Effector CD4-positive, alpha-beta T cell (primary cell): ENCODE measurements at regions not wholly inside any gene's neighbourhood (a gene's known extent, or its start where the extent isn't known, plus 50 kb on each side); places are given as distances from the start of the nearest gene placed in this dataset.
"Not testable (repeated sequence)": the region's sequence is repeated elsewhere in the genome, so short reads cannot be mapped to it uniquely, and the experiment has no call there.

Experiments
- DNase-seq: peaks from one replicate; pipeline ENCODE4 v3.0.0-alpha.2; 2020

DNA sequence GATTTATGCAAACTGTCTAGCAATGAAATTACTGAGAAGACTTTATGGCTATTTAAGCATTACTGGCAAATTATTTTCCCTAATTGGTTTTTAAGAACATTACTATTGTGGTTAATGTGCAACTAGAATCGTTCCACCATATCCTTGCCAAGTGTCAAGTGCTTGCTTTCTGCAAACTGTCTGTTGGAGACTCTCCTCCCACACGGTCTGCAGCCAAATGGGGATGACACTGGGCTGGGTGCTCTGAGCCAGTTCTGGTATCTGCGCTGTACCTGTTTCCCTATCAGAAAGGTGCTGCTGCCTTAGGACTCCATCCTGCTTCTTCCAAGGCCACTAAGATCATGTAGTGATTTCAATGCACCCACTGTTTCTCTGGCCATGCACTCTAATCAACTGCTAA, 110.4 kb downstream of the RAMP3 start:
- no peak for DNase-seq

DNA sequence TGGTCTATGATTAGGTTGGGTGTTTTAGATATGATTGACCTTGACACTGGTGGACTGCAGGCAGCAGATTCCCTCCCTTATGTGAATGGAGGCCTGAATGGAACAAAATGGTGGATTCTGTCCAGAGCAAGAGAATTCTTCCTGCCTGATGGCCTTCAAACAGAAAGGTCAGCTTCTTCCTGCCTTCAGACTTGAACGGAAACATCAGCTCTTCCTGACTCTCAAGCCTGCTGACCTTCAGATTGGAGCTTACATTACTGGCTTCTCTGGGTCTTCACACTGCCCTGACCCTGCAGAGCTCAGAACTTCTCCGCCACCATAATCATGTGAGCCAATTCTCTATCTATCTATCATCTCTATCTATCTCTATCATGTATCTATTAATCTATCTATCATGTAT, 111.6 kb downstream of the RAMP3 start:
- DNase-seq = no peak

GRCh38 chr7:45278763-45279398, 121.3 kb downstream of the RAMP3 start:
- DNase-seq = no peak

- not testable (repeated sequence) for DNase-seq
Measured at GRCh38 chr7:45289611-45290010, 132.0 kb downstream of the RAMP3 start.

GRCh38 chr7:45290880-45291279, 133.3 kb downstream of the RAMP3 start:
- DNase-seq = no peak

DNA sequence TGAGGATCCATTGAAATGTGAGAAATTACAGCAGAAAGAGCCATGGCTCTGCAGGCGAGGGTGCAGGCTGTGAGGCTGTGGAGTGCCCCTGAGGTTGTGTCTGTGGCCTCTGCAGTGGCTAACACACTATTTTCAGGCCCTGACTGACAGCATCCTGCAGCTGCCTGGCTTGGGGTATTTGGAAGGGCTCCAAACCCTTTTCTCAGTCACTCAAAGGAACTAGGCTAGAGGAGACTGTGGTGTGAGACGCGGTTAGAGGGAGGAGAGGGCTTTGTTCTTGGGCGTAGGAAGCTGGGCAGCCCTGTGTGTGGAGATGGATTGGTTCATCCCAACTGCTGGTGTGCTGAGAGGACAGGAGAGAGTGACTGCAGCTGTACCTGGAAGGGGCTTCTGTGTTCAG, 134.9 kb downstream of the RAMP3 start:
- DNase-seq = no peak

DNA sequence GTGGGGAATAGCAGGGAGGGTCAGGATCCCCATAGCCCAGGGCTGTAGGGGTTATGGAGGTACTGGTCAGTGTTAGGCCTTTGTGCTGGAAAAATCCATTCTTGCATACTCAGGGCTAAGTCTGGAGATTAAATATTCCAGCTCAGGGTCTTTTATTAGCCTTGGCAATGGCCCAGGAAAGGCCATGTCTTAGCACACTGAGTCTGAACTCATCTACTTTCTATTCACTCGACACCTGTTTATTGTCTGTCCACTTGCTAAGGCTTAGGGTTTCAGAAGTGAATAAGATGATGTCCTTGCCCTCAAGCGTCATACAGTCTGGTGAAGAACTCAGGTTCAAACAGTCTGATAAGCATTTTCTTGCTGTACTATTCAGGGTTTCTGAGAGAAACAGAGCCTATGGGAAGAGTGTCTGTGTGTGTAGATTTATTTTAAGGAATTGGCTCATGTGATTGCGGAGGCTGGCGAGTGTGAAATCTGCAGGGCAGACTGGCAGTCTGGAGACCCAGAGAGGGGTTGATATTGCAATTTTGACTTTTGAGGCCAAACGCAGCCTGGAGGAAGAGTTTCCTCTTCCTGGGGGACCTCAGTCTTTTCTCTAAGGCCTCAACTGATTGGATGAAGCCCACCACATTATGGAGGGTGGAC, 135.8 kb downstream of the RAMP3 start:
- no peak for DNase-seq

DNA sequence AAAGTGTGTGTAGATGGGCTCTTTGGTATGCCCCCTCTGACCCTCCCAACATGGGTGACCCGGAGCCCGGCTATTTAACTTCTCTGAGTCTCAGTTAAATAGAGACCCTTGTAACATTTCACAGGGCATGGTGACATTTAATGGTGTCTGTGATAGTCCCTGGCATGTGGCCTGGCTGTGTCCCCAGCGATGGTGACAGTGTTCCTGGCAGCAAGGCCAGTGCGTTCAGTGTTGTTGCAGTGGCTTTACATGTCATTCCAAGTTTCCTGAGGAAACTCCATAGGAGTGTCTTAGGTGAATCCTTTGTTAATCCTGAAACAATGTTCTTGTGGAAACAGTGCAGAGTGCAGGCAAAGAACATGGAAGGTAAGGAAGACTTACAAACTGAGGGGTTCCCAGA, 137.0 kb downstream of the RAMP3 start:
- no peak for DNase-seq

- DNase-seq = no peak
Measured at GRCh38 chr7:45295222-45295621, 137.6 kb downstream of the RAMP3 start.

GRCh38 chr7:45296748-45297147, 139.2 kb downstream of the RAMP3 start:
- DNase-seq = no peak

- DNase-seq = no peak
Measured at GRCh38 chr7:45306752-45307305, 149.2 kb downstream of the RAMP3 start.

- DNase-seq = no peak
Measured at GRCh38 chr7:45311597-45311996, 154.0 kb downstream of the RAMP3 start.

- DNase-seq = not testable (repeated sequence)
Measured at GRCh38 chr7:45315512-45315911, 157.9 kb downstream of the RAMP3 start.

- no peak for DNase-seq
Measured at GRCh38 chr7:45324683-45325237, 167.2 kb downstream of the RAMP3 start.

DNA sequence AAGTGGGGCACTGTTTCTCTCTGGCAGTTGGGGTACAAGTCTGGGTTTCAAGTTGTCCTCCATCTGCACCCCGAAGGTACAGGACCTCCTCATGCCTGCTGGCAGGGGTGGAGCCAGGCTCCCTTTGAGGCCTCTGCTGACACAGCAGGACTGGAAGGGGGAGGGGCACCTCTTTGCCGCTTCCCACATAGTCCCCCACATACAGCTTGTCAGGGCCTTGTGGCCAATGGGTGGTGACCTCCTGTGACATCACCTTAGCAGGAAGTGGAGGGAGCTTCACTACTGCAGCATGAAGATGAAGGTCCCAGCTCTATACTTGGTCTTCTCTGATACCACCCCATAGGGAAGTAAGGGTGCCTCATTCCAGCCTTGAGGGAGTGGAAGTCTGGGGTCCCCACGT, 167.8 kb downstream of the RAMP3 start:
- DNase-seq = no peak

DNA sequence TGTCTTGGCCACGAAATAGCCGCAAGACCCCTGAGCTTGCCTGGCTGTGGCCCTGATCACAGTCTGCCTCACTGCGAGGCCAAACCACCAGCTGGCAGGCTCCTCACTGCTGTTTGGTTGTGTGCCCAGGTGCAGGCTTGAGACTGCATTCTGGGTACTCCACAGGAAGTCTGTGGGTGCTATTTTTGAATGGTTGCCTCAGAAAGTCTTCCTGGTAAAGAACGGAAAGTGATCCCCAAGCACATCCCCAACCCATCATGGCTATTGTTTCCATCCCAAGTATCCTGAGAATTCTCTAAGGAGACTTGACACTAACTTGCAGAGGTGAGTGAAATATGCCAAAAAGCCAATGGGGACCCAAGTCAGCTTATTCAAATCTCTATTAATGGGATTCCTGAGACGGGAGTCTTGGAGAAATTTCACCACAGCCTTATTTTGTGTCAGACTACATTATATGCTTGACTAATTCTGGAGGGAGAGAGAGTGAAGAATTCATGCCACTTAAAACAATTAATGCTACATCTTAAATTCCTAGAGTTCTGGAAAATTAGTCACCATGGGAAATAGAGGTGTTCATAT, 170.9 kb downstream of the RAMP3 start:
- DNase-seq = no peak

DNA sequence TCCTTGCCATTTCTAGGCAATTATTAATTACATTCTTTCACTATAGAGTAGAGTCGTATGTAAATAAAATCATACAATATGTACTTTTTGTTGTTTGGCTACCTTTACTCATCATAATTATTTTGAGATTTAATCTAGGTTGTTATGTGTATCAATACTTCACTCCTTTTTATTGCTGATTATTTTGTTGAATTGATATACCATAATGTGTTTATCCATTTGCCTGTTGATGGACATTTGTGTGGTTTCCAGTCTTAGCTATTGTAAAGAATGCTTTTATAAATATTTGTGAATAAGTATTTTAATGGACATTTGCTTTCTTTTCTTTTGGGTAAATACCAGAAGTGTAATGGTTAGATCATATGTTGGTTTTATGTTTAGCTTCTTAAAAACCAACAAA, 174.0 kb downstream of the RAMP3 start:
- no peak for DNase-seq

GRCh38 chr7:45335024-45335423, 177.4 kb downstream of the RAMP3 start:
- DNase-seq = not testable (repeated sequence)

GRCh38 chr7:45342236-45342635, 184.6 kb downstream of the RAMP3 start:
- no peak for DNase-seq

- DNase-seq = no peak
Measured at GRCh38 chr7:45343746-45344145, 186.2 kb downstream of the RAMP3 start.

DNA sequence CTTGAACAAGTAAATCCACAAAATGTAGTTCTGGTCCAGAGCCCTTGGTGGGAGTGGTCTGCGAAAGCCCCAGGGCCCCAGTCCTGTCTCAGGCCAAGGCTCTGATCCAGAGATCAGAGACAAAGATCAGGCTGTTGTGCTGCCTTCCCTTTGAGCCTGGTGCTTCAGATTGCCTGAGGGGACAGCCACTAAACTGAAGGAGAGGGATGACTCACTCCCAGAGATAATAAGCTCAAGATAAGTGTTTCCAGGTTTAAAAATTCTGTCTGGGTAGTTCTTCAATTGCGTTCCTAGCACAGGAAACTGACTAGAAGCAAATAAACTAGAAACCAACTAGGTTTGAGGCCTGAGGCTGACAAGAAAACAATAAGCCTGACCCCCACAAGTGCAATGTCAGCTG, 190.2 kb downstream of the RAMP3 start:
- no peak for DNase-seq

DNA sequence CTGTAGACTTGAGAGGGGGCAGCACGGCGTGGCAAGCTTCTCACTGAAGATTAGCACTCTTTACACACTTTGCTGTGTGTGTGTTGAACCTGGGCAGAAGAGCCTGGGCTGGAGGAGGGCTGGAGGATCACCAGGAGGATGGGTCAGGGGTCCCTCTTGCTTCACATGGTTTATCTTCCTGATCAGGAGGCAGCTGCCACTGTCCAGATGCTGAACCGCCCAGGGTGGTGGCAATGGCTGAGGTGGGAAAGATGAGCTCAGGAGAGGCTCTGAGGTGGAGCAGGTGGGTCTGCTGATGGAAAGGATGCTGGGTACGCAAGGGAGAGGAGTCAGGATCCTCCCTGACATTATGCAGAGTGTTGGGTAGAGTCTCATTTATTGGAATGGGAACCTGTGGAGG, 191.5 kb downstream of the RAMP3 start:
- no peak for DNase-seq

- DNase-seq = no peak
Measured at GRCh38 chr7:45350896-45351295, 193.3 kb downstream of the RAMP3 start.

DNA sequence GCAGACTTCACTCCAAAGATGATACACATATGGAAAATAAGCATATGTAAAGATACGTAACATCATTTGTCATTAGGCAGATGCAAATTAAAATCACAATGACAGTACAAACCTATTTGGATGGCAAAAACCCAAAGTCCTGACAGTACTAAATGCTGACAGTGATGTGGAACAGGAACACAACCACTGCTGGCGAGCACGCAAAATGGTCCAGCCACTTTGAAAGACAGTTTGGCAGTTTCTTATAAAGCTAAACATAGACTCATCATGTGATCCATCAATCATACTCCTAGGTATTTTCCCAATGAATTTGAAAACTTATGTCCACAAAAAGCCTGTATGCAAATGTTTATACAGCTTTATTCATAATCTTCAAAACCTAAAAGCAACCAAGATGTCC, 200.7 kb downstream of the RAMP3 start:
- no peak for DNase-seq
